Uterus (tissue), 3 donors: ENCODE measurements at regions not wholly inside any gene's neighbourhood (a gene's known extent, or its start where the extent isn't known, plus 50 kb on each side); places are given as distances from the start of the nearest gene placed in this dataset.
A peak's percentile ranks its signal among the peaks of the same experiment; 100 is the strongest.

Experiments used
- DNase-seq, 2 donors: peaks; one replicate each; pipeline ENCODE4 v3.0.0-alpha.2; 2019 to 2020
- H3K27ac ChIP-seq, 2 donors: fragments of 200-600 bp; sonication (generic); 1 replicate in 1 of 2; 2 replicates in 1 of 2; pipeline ENCODE4 v1.5.1; 2016 to 2018
- H3K27me3 ChIP-seq, 2 donors: fragments of 200-600 bp; sonication (generic); one replicate each; pipeline ENCODE4 v1.5.1; 2018 to 2019; ENCODE audit warnings: control low read depth in 1 of 2
- H3K36me3 ChIP-seq, 2 donors: fragments of 200-600 bp; sonication (generic); one replicate each; pipeline ENCODE4 v1.5.1; 2019; ENCODE audit warnings: control low read depth in 1 of 2
- H3K4me1 ChIP-seq, 2 donors: fragments of 200-600 bp; sonication (generic); one replicate each; pipeline ENCODE4 v1.5.1; 2018 to 2019; ENCODE audit warnings: control low read depth in 1 of 2
- H3K4me3 ChIP-seq, 2 donors: fragments of 200-600 bp; sonication (generic); 1 replicate in 1 of 2; 2 replicates in 1 of 2; pipeline ENCODE4 v1.5.1; 2018 to 2019; ENCODE audit warnings: mild to moderate bottlenecking in 1 of 2
- H3K9me3 ChIP-seq, 2 donors: fragments of 200-600 bp; sonication (generic); one replicate each; pipeline ENCODE4 v1.5.1; 2019; ENCODE audit warnings: control low read depth in 1 of 2
- CTCF ChIP-seq, 4 experiments: fragments of 200-600 bp in 2 of 4; fragments of 450-650 bp in 2 of 4; sonication (generic) in 2 of 4; IDR thresholded peaks; one replicate each; pipeline ENCODE4 v1.5.1; 2016 to 2019; ENCODE audit warnings: antibody characterized with exemption in 4 of 4, mild to moderate bottlenecking in 2 of 4, moderate library complexity in 1 of 4
- POLR2A ChIP-seq, 2 donors: fragments of 450-650 bp; IDR thresholded peaks; one replicate each; pipeline ENCODE4 v1.6.1; 2016; ENCODE audit warnings: antibody characterized with exemption in 2 of 2, mild to moderate bottlenecking in 1 of 2, moderate library complexity in 1 of 2
- intact Hi-C: fragments of 100-400 bp; cut with DNase I; formaldehyde crosslinking; loops from one replicate; pipeline ENCODE4 v1.15.1; 2023; ENCODE audit warnings: low total_unique reads
- donor health status: DM: yes; HTN: yes; CAD: no.

DNA sequence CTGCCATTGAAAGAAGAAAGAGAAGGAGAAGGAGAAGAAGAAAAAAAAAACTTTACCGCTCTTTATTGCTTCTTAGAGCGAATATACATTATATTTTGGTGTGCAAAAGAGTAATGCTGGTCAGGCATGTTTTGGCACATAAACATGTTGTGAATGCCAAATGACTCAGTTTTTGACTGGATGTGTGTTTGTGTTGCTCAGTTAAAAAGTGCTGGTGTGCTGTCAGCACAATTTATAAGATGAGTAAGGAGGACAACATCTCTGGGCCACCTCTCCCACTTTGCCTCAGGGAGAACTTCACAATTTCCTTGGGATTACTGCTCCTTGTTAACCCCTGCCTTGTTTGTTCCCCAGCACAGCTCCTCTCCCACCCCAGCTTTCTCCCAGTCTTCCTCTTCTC lies 584.8 kb downstream of the ETNK1 start:
- H3K4me3 ChIP-seq = no peak overlapping the region

DNA sequence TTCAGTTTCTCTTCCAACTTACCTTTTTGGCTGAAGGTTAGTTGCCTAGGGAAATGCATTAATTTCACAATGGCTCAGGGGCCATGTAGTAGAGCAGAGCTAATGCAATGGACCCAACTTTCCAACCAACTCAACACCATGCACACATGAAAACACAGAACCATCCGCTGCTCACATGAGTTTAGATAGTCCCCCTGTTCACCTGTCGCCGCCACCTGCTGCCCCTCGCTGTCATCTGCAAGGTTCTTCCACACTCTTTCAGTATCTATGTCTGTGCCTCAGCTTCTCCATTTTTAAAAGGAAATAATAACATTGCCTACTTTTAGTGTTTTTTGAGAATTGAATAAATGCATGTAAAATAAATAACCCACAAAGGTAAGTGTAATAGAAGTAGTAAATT lies 585.6 kb downstream of the ETNK1 start:
- Histone ChIP-seq H3K4me3 (no peak overlapping the region), H3K36me3 (no peaks in the 10 kb centered on the region), H3K27me3 (no peaks in the 10 kb centered on the region), H3K4me1 (no peaks in the 10 kb centered on the region), H3K9me3 (peaks cover 0 to 6% of the 10 kb centered on the region in 2 donors), H3K27ac (no peak overlapping the region)
- no peak for TF ChIP-seq POLR2A (IDR thresholded peaks at IDR 0.05)
- no peak for TF ChIP-seq CTCF (IDR thresholded peaks at IDR 0.05)
- no peak for DNase-seq
- intact Hi-C loops = no loop called here

More for the DNA sequence above, 584.8 kb downstream of the ETNK1 start:
- intact Hi-C loops = no loop called here
- H3K9me3 ChIP-seq = no peaks in the 10 kb centered on the region
- H3K4me1 ChIP-seq = no peaks in the 10 kb centered on the region
- DNase-seq = no peak
- H3K27ac ChIP-seq = no peak overlapping the region
- no peaks in the 10 kb centered on the region for H3K27me3 ChIP-seq
- H3K36me3 ChIP-seq = no peaks in the 10 kb centered on the region
- TF ChIP-seq POLR2A (IDR thresholded peaks at IDR 0.05) = no peak
- no peak for TF ChIP-seq CTCF (IDR thresholded peaks at IDR 0.05)

GRCh38 chr12:23211384-23212320 lies 586.7 kb downstream of the ETNK1 start:
- intact Hi-C loops = no loop called here
- H3K4me3 ChIP-seq = no peak overlapping the region
- TF ChIP-seq CTCF (IDR thresholded peaks at IDR 0.05) (no peak), POLR2A (IDR thresholded peaks at IDR 0.05) (no peak)
- peaks cover 0 to 6% of the 10 kb centered on the region in 2 donors for H3K9me3 ChIP-seq
- H3K4me1 ChIP-seq = no peaks in the 10 kb centered on the region
- DNase-seq = no peak
- H3K27ac ChIP-seq = peak overlapping the region; percentile 0 to 6
- no peaks in the 10 kb centered on the region for H3K27me3 ChIP-seq
- no peaks in the 10 kb centered on the region for H3K36me3 ChIP-seq

DNA sequence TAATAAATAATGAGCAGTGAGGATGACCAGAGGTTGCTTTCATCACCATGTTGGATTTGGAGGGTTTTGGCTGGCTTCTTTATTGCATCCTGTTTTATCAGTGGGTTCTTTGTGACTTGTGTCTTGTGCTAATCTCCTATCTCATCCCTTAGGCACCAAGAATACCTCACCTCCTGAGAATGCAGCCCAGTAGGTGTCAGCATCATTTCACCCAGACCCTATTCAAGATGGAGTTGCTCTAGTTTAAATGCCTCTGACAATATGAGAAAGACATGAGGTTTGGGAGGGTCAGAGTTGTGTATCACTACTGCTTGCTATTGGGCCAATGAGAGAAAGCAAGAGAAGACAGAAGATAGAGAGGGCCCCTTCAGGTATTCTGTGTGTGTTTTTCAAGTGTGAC lies 592.2 kb downstream of the ETNK1 start:
- TF ChIP-seq POLR2A (IDR thresholded peaks at IDR 0.05) (no peak), CTCF (IDR thresholded peaks at IDR 0.05) (no peak)
- intact Hi-C loops = no loop called here

DNA sequence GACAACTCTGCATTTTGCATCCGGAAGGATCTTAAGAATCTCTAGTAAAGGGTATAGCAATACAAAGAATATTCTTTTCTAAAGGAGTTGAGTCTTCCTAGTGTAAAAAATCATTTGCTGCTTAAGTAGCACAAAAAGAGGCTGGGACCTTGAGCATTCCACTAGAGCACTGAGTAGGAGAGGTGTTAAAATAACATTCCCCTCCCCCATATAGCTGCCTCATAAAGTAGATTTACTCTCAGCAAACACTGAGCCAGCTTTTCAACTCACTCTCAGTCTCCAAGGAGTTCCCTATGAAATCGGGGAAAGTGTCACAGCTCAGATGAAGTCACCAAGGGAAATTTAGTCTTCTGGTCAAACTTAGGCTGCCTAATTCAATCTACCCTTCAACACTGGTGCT lies 592.7 kb downstream of the ETNK1 start:
- no peaks in the 10 kb centered on the region for H3K27me3 ChIP-seq
- TF ChIP-seq POLR2A (IDR thresholded peaks at IDR 0.05) = no peak
- TF ChIP-seq CTCF (IDR thresholded peaks at IDR 0.05) = no peak
- no peaks in the 10 kb centered on the region for H3K4me1 ChIP-seq
- DNase-seq = no peak
- H3K27ac ChIP-seq = no peak overlapping the region
- H3K9me3 ChIP-seq = peaks cover 0 to 6% of the 10 kb centered on the region in 2 donors
- no peaks in the 10 kb centered on the region for H3K36me3 ChIP-seq
- intact Hi-C loops = no loop called here
- H3K4me3 ChIP-seq = no peak overlapping the region

More for the DNA sequence above, 592.2 kb downstream of the ETNK1 start:
- no peak for DNase-seq
- Histone ChIP-seq H3K36me3 (no peaks in the 10 kb centered on the region), H3K4me3 (no peak overlapping the region), H3K27me3 (no peaks in the 10 kb centered on the region), H3K9me3 (peaks cover 0 to 6% of the 10 kb centered on the region in 2 donors), H3K27ac (no peak overlapping the region), H3K4me1 (no peaks in the 10 kb centered on the region)
